GM18505 (cell line): ENCODE measurements at regions not wholly inside any gene's neighbourhood (a gene's known extent, or its start where the extent isn't known, plus 50 kb on each side); places are given as distances from the start of the nearest gene placed in this dataset.

Experiments
- ATAC-seq: cut with Tn5 transposase; IDR thresholded peaks from one replicate; pipeline ENCODE4 v1.9.1; 2021; ENCODE audit not compliant: unreplicated experiment
- POLR2A ChIP-seq: IDR thresholded peaks from 4 replicates; pipeline ENCODE4 v1.6.1; 2011; ENCODE audit warnings: borderline replicate concordance; ENCODE audit not compliant: insufficient read depth, insufficient read length; ENCODE audit errors: extremely low read depth

- TF ChIP-seq POLR2A: no peak
- no peak for ATAC-seq
These were observed 400.4 kb downstream of the ATP23 start for GRCh38 chr12:58341791-58342190.

DNA sequence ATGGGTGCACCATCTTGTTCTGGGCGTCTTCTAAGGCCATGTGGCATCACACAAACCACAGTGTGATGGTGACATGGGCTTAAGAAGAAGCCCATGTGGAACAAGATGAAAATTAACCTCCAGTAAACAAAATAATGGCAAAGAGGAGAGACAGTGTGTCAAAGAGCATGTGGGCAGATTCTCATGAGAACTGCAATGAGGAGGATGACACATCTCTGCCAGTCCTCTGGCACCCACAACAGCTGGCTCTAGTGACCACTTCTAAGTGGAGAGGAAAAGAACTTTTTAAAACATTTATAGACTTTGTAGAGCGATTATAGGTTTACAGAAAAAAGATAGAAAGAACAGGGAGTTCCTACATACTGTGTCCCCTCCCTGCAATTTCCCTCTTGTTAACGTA is 401.4 kb downstream of the ATP23 start:
- ATAC-seq: no peak
- no peak for TF ChIP-seq POLR2A

DNA sequence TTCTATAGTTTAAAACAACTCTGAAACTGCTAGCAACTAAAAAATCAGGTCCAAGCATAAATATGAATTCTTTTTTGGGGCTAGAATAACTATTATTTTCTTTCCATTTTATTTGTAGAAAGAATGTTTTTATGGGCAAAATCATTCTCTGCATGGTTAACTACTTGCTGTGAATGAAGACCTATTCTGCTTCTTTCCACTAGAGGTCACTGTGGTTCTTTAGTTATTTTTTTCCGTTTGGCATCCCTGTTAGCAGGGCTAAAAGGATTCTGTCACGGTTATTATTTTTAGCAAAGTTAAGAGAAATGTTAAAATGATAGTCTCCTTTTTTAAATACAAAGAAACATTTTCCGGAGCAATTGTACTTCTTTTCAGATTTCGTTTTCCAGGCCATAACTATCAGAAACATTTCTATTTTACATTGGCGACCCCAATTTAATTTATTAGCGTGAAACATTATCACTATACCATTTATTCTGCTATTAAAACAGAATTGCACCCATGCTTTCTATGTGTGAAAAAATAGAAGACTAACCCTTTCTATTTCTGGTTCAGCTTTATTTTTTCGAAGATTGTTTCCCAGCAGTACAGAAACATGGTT is 404.8 kb downstream of the ATP23 start:
- no peak for ATAC-seq
- TF ChIP-seq POLR2A: no peak

DNA sequence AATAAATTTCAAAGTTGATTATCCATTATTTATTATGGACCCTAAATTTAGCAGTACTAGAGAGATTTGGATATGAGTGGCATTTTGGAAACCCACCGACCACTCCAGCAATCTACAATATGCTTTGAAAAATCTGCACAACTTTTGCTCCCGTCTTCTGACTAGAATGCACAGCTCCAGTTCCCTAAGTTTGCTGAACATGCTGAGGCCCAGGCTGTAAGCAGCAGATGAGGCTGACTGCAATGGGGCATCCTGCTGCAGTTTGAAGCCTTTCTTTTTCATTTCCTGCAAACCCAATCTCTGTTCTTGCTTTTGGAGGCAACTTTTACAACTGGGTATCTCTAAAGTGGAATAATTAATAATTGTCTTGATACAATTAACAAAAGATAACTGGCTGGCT is 405.8 kb downstream of the ATP23 start:
- no peak for TF ChIP-seq POLR2A
- no peak for ATAC-seq

DNA sequence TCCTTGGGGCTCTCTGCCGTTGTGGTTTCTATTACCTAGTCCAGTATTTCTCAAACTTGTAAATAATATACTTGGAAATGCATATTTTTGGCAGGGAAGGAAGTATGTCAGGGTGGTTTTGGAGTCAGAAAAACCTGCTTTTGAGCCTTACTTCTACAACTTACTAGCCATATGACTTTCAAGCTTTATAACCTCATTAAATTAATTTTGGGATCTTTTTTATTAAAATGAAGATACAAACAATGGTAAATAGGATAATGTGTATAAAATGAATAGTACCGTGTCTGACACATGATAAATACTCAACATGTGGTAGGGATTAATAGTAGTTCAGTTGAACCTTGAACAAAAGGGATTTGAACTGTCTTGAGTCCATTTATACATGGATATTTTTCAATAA is 406.3 kb downstream of the ATP23 start:
- TF ChIP-seq POLR2A: no peak
- ATAC-seq: no peak

DNA sequence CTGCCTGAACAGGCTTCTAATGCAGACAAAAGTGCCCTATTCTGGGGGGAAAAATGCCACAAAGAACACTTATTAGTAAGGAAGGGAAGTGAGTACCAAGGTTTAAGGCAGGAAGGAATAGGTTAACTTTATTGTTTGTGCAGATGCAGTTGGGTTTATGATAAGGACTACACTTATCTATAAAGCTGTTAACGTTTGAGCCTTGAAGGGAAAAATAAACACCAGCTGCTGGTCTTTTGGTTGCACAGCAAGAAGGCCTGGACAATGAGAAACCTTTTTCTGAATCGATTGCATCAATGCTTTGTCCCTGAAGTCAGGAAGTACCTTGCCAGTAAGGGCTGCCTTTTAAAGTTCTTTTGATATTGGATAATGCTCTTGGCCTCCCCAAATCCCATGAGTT is 407.8 kb downstream of the ATP23 start:
- ATAC-seq: no peak
- TF ChIP-seq POLR2A: no peak

DNA sequence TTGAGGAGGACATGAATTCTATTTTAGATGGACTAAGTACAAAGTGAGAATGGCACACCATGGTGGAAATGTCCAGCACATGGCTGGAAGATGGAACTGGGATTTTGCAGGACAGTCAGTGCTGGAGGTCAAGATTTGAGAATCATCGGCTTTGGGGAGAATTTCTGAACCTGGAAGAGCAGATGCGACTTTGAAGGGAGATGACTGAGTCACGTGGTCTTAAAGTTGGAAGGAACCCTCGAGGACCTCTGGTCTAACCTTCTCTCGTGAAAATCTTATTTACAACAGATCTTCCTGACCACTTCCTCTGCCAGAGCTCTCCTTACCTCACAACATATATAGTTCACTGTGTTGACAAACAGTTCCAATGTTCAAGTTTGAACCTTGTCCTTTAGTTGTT is 415.4 kb downstream of the ATP23 start:
- TF ChIP-seq POLR2A: no peak
- ATAC-seq: no peak

DNA sequence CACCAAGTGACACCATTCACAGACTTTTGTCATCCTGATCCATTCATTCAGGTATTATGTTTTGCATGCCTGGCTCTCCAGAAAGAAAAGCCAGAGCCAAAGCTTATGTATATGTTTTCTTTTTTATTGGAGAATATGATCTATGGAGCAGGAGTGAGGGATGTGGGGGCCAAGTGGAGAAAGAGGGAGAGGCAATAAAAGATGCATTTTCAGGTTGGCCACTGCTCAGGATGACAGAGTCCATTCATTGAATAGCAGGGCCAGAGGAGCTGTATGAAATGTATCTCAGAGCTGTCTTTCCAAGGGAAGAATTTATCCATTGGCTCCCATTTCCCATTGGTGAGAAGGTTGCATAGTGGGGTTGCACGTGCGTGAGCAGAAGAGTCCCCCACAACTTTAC is 416.1 kb downstream of the ATP23 start:
- ATAC-seq: no peak
- TF ChIP-seq POLR2A: no peak

- ATAC-seq: no peak
- TF ChIP-seq POLR2A: no peak
These were observed 417.0 kb downstream of the ATP23 start for GRCh38 chr12:58358369-58358768.

- no peak for ATAC-seq
- TF ChIP-seq POLR2A: no peak
These were observed 417.7 kb downstream of the ATP23 start for GRCh38 chr12:58359084-58359483.

GRCh38 chr12:58361056-58361455 is 419.7 kb downstream of the ATP23 start:
- ATAC-seq: no peak
- no peak for TF ChIP-seq POLR2A

GRCh38 chr12:58363971-58364370 is 422.6 kb downstream of the ATP23 start:
- no peak for TF ChIP-seq POLR2A

DNA sequence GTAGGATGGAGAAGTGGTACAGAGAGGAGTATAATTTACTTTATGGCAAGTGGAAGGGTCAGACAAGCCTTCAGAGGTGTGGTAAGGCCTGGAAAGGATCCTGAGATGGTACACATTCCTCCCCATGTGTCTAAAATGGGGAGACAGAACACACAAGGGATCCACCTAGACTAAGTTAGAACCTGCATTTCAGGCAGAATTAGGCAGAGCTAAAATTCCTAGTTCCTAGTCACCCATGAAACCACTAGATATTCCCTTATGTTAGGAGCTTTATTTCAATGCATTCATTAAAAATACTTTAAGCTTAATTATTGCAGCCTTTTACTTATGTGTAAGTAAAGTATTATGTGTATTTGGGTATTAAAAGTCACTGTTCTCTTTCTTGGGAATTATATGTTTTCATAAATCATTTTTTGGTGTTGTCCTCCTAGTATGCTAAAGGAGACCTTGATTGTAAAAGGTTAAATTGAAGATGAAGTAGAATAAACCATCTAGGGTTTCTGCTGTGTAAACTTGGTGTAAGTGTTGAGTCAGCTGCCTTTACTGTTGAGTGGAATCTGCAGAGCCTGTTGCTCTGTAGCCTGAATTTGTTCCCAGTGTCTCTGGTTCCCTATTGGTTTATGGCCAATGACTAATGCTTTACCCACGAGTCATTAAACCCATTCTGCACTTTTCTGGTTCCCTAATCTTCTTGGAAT is 423.2 kb downstream of the ATP23 start:
- no peak for ATAC-seq
- no peak for TF ChIP-seq POLR2A

More at GRCh38 chr12:58363971-58364370, 422.6 kb downstream of the ATP23 start:
- no peak for ATAC-seq

DNA sequence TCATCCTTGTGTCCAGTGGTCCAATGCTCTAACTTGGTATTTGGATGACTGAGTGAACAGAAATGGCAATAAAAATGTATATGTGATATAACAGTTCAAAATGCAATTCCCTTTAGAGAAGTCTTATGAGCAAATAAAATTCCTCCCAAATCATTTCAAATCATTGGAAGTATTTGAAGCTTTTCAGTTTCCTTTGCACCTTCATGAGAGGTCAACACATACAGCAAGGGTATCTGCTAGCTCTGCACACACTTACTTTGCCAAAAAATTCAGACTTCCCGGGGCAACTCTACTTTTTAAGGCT is 423.7 kb downstream of the ATP23 start:
- ATAC-seq: no peak
- TF ChIP-seq POLR2A: no peak

- TF ChIP-seq POLR2A: no peak
- no peak for ATAC-seq
These were observed 425.7 kb downstream of the ATP23 start for GRCh38 chr12:58367041-58367440.
